SK-MEL-5 (cell line): ENCODE measurements at regions not wholly inside any gene's neighbourhood (a gene's known extent, or its start where the extent isn't known, plus 50 kb on each side); places are given as distances from the start of the nearest gene placed in this dataset.
A peak's percentile ranks its signal among the peaks of the same experiment; 100 is the strongest.
"Not testable (repeated sequence)": the region's sequence is repeated elsewhere in the genome, so short reads cannot be mapped to it uniquely, and the experiment has no call there.

Experiments used
- DNase-seq: peaks from one replicate; pipeline ENCODE4 v3.0.0-alpha.2; 2016; ENCODE audit warnings: low read depth, low spot score
- in situ Hi-C: cut with HindIII; loops from 2 replicates; pipeline ENCODE4 v1.10.0; 2016; ENCODE audit warnings: low sequenced_read_pairs, high pct_unique_total_duplicates, low pct_unique_long_range_greater_than_20kb

- no peak for DNase-seq
- in situ Hi-C loops: no loop called here
These were observed 190.0 kb upstream of the CACNA2D1 start for GRCh38 chr7:82633592-82633991.

DNA sequence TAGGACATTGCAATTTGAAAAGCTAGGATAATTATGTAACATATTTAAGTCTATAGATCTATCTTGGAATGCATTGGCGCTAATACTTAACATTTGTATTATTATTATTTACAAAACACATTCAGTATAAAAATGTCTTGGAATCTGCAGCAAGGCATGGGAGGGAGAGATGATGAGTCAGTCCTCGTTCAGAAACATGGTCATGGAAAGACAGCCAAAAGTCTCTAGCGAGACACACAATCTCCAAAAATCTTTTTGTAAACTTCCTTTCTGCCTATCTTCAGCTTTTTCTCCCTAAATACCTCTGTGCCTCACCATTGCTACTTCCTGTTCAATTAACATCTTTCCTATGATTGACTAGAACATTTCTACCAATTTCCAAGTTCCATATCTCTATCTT is 188.4 kb upstream of the CACNA2D1 start:
- in situ Hi-C loops: no loop called here
- DNase-seq: no peak

DNA sequence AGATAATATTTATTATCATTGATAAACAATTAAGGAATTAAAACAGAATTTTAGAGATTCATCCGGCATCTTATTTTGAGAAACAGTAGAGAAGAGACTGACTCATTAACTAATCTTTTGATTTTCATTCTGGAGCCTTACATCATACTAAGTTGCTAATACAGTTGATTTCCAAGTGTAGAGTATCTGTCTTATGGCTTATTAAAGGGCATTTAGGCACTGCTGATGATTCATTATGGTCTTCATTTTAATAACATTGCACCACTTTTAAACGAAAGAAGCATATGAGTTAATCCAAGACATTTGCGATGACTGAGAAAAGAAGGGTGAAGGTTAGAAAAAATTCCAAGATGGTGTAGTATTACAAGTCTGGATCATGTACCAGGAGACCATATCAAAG is 186.0 kb upstream of the CACNA2D1 start:
- in situ Hi-C loops: no loop called here
- DNase-seq: no peak

DNA sequence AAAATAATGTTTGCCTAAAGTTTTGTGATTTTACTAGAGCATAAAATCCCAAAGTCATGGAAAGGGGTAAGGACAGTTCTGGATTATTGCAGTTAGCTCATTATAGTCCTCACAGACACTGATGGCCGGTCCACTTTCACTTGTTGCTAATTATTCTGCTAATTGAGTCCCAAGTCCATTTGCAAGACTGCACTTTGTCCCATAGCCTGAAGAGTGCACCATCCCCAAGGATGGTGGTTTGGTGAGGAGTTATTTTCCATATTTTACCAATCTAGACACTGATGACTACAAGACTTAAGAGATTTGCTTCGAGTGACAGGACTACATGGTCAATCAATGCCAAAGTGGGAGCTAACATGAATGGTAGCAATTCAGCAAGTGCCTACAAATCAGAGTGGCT is 181.8 kb upstream of the CACNA2D1 start:
- in situ Hi-C loops: no loop called here
- peak; percentile 14 for DNase-seq

DNA sequence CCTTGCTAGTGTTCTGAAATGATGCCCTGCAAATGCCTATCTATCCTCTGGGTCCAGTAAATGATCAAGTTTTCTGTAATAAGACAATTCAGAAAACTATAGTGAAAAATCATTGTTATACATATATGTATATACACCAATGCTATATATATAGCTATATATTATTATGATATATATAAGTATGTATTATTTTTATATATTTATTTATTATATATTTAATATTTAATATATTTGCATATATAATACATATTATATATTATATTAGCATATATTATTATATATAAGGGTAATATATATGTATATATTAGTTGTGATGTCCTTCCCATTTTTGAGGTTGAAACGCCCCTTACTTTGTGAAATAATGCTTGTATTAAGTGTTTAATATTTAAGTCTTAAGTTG is 181.4 kb upstream of the CACNA2D1 start:
- DNase-seq: no peak
- in situ Hi-C loops: no loop called here

DNA sequence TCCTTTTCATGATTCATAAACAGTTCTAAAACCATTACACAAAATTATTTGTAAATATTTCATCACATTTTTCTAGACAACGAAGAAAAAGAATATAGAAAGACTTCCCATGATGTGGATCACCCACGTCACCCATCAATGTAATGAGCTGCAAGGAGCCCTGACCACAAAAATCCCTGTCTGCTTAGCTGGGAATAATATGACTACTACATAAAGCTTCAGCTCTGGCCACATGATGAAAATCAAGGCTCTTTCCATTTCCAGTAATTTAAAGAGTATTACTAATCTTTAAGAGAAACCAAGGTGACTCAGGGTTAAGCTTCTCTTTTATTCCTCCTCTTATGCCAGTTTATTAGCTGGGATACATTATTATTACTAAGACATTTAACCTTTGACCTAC is 180.8 kb upstream of the CACNA2D1 start:
- no peak for DNase-seq
- in situ Hi-C loops: no loop called here

DNA sequence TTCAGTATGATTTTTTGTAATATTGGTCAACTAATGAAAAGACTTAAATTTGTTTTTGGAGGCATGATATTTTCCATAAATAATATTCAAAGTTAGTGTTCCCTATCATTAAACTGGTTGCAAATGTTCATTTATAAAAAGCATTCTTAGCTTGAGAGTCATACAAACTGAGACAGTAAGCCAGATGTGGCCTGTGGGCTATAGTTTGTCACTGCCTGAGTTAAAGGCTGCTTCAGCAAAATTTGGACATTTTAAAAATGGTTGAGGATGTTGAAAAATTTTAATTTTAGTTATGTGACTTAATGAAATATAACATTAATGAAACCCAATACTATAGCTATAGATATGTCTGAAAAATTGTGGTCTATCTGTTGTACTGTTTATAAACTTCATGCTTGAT is 180.2 kb upstream of the CACNA2D1 start:
- DNase-seq: no peak
- in situ Hi-C loops: no loop called here

GRCh38 chr7:82617156-82617555 is 173.6 kb upstream of the CACNA2D1 start:
- in situ Hi-C loops: no loop called here

DNA sequence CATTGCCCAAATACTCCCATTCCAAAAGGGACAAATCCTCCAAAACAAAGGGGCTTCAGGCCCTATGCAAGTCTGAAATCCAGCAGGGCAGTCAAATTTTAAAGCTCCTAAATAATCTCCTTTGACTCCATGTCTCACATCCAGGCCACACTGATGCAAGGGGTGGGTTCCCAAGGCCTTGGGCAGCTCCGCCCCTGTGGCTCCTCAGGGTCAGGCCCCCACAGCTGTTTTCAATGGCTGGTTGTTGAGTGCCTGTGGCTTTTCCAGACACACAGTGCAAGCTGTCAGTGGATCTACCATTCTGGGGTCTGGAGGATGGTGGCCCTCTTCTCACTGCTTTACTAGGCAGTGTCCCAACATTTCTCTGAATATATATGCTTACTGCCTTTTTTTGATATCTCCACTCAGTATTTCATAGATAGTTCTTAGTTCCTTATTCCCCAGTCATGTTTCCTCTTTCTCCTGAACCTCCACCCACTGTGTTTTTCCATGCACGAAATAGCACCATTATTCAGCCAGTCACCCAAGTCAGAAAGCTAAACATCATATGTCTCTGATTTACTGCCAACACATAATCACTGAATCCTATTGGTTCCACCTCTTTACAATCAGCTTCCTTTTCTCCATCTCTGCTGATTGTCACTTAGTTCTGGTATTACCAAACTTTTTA is 172.6 kb upstream of the CACNA2D1 start:
- in situ Hi-C loops: no loop called here
- no peak for DNase-seq

More at GRCh38 chr7:82617156-82617555, 173.6 kb upstream of the CACNA2D1 start:
- no peak for DNase-seq

DNA sequence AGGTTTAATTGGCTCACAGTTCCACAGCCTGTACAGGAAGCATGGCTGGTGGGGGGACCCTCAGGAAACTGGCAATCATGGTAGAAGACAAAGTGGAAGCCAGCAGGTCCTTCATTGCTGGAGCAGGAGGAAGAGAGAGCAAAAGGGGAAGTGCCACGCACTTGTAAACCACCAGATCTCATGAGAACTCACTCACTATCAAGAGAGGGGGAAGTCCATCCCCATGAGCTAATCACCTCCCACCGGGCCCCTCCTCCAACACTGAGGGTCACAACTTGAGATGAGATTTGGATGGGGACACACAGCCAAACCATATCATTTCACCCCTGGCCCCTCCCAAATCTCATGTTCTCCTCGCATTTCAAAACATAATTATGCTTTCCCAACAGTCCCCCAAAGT is 171.9 kb upstream of the CACNA2D1 start:
- DNase-seq: no peak
- in situ Hi-C loops: no loop called here

DNA sequence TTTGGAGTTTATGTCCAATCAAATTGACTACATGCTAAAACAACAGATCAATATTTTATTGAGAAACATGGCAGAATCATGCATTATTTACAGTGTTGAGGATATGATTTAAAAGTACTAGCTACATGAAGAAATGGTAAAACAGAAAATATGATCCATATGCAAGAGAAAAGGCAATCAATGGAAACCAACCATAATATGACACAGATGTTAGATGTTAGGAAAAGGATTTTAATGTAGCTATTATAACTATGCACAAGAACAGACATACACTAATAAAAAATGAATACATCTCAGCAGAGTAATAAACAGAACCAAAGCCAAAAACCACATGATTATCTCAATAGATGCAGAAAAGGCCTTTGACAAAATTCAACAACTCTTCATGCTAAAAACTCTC is 166.2 kb upstream of the CACNA2D1 start:
- in situ Hi-C loops: no loop called here

DNA sequence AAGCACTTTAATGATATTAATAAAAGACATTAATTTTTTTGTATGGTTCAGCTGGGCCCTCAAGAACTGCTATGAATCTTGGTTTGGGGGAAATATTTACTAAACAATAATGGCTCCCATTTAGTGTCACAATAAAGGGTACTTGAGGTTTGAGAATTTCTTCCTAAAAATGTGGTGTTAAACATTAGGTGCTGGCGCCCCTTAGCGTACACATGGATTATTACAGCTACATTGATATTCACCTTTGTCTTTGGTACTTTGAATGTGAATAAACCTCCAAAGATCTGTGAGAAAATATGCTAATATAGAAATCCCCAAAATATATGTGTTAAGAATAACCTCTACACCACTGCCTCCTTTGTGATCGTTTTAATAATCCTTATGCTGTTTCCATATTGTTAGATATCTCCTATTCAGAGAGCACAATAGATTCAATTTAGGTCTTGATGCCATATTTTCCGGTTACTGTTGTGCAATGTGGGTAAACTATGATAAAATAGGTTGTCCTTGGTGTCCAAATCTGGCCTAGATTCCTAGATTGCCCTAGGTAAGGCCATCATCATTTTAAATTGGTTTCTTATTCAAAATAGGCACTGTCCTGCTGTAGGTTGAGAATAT is 161.8 kb upstream of the CACNA2D1 start:
- peak; percentile 74 for DNase-seq
- in situ Hi-C loops: no loop called here

More for the DNA sequence above, 166.2 kb upstream of the CACNA2D1 start:
- DNase-seq: no peak

- in situ Hi-C loops: no loop called here
- DNase-seq: no peak
These were observed 158.5 kb upstream of the CACNA2D1 start for GRCh38 chr7:82602066-82602465.

DNA sequence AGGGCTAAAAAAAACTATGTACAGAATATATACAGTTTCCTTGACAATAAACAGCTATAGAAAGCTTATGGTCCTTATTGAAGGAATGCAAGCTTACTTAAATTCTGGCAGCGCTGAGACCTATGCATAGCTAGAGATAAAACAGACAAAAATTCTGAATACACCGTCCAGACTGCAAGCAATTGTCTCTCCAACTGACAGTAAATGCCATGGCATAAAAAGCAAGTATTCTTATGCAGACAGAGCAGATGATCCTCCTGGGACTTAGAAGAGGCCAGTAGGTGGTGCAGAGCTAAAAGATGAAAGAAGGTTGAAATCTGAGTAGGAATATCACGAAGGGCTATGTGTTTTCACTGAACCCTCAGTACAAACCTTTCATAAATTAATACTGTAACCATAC is 157.0 kb upstream of the CACNA2D1 start:
- in situ Hi-C loops: no loop called here
- peak; percentile 57 for DNase-seq

- in situ Hi-C loops: no loop called here
- no peak for DNase-seq
These were observed 156.3 kb upstream of the CACNA2D1 start for GRCh38 chr7:82599895-82600294.

DNA sequence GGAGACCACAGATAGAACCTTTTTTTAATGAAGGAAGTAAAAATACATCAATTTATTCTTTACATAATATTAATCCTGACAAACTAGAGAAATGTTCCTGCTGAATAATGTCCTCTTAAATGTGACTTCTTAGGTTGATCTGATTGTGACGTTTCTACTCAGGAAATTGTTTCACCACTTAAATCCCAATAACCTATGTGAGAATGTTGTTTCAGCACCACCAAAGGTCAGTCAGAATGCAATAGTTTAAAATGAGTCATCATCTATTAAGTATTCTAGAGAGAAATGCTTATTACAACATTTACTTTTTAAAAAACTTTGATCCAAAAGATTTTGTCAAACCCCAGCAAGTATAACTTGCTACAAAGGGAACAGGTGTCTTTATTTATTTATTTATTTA is 155.4 kb upstream of the CACNA2D1 start:
- in situ Hi-C loops: no loop called here
- DNase-seq: no peak

- in situ Hi-C loops, DNase-seq: not testable (repeated sequence)
These were observed 152.2 kb upstream of the CACNA2D1 start for GRCh38 chr7:82595795-82596194.

- in situ Hi-C loops: no loop called here
- no peak for DNase-seq
These were observed 151.6 kb upstream of the CACNA2D1 start for GRCh38 chr7:82595176-82595575.

DNA sequence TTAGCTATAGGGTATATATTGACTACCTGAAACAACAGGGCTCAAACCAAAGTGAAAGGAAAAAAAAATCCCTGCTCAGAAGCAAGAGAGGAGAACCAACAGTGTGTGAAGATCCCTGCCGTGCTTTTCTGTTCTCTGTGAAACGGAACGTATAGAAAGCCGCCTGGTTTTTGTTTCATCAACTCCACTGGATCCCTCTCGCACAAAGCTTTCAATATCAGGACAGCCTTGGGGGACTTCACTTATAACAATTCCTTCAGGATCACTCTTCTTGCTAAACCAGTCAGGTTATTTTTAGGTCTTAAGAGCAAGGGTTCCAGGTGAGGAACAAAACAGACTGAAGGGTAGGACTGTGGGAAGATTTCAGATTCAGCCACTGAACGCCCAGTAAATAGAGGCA is 151.1 kb upstream of the CACNA2D1 start:
- in situ Hi-C loops: no loop called here
- DNase-seq: no peak
